Subcutaneous abdominal adipose tissue (tissue), 5 donors: ENCODE measurements at regions not wholly inside any gene's neighbourhood (a gene's known extent, or its start where the extent isn't known, plus 50 kb on each side); places are given as distances from the start of the nearest gene placed in this dataset.

Experiments
- H3K27ac ChIP-seq: one replicate; pipeline ENCODE4 v1.7.0; 2013; ENCODE audit warnings: low read depth, mild to moderate bottlenecking, inconsistent platforms, low read length, moderate library complexity
- H3K27me3 ChIP-seq, 5 donors: one replicate each; pipeline ENCODE4 v1.7.0; 2013; ENCODE audit warnings: low read length in 5 of 5, inconsistent platforms in 1 of 5; ENCODE audit not compliant: control insufficient read depth in 5 of 5, insufficient read depth in 4 of 5
- H3K36me3 ChIP-seq, 5 donors: one replicate each; pipeline ENCODE4 v1.7.0; 2013; ENCODE audit warnings: low read length in 5 of 5; ENCODE audit not compliant: control insufficient read depth in 5 of 5, insufficient read depth in 5 of 5
- H3K4me1 ChIP-seq, 5 donors: one replicate each; pipeline ENCODE4 v1.7.0; 2013; ENCODE audit warnings: low read length in 5 of 5, mild to moderate bottlenecking in 3 of 5, moderate library complexity in 1 of 5; ENCODE audit not compliant: control insufficient read depth in 5 of 5, insufficient read depth in 5 of 5
- H3K4me3 ChIP-seq, 5 donors: one replicate each; pipeline ENCODE4 v1.7.0; 2013; ENCODE audit warnings: low read length in 5 of 5, low read depth in 1 of 5
- H3K9ac ChIP-seq, 5 donors: one replicate each; pipeline ENCODE4 v1.7.0; 2013; ENCODE audit warnings: low read length in 5 of 5, mild to moderate bottlenecking in 4 of 5, moderate library complexity in 3 of 5
- H3K9me3 ChIP-seq, 5 donors: one replicate each; pipeline ENCODE4 v1.7.0; 2013; ENCODE audit warnings: low read length in 5 of 5; ENCODE audit not compliant: control insufficient read depth in 5 of 5
- donor health status: healthy.
- donor health status: healthy.
- donor health status: healthy.
- donor health status: healthy.
- donor health status: healthy.

- H3K4me3 ChIP-seq: no peak overlapping the region
These were observed 282.4 kb downstream of the MEIS1 start for GRCh38 chr2:66717218-66717905.

GRCh38 chr2:66717973-66718372, 283.0 kb downstream of the MEIS1 start:
- no peaks in the 10 kb centered on the region for H3K36me3 ChIP-seq
- no peaks in the 10 kb centered on the region for H3K9me3 ChIP-seq
- no peak overlapping the region for H3K27ac ChIP-seq

More at GRCh38 chr2:66717218-66717905, 282.4 kb downstream of the MEIS1 start:
- Histone ChIP-seq H3K9me3 (no peaks in the 10 kb centered on the region), H3K27ac (no peak overlapping the region), H3K27me3 (no peaks in the 10 kb centered on the region), H3K9ac (no peak overlapping the region), H3K4me1 (no peaks in the 10 kb centered on the region), H3K36me3 (no peaks in the 10 kb centered on the region)

GRCh38 chr2:66721776-66722175, 286.9 kb downstream of the MEIS1 start:
- no peak overlapping the region for H3K4me3 ChIP-seq
- H3K36me3 ChIP-seq: no peaks in the 10 kb centered on the region
- H3K27me3 ChIP-seq: peaks cover 0 to 2% (median 0%) of the 10 kb centered on the region in 5 donors
- no peaks in the 10 kb centered on the region for H3K4me1 ChIP-seq
- no peak overlapping the region for H3K9ac ChIP-seq
- H3K9me3 ChIP-seq: no peaks in the 10 kb centered on the region
- no peak overlapping the region for H3K27ac ChIP-seq

More at GRCh38 chr2:66717973-66718372, 283.0 kb downstream of the MEIS1 start:
- Histone ChIP-seq H3K9ac (no peak overlapping the region), H3K27me3 (no peaks in the 10 kb centered on the region), H3K4me1 (no peaks in the 10 kb centered on the region), H3K4me3 (no peak overlapping the region)

GRCh38 chr2:66724241-66724640, 289.3 kb downstream of the MEIS1 start:
- Histone ChIP-seq H3K27me3 (peaks cover 0 to 2% (median 0%) of the 10 kb centered on the region in 5 donors), H3K9me3 (no peaks in the 10 kb centered on the region), H3K4me3 (no peak overlapping the region), H3K9ac (no peak overlapping the region), H3K27ac (no peak overlapping the region), H3K4me1 (no peaks in the 10 kb centered on the region), H3K36me3 (no peaks in the 10 kb centered on the region)

GRCh38 chr2:66729416-66730330, 294.7 kb downstream of the MEIS1 start:
- H3K4me1 ChIP-seq: no peaks in the 10 kb centered on the region
- H3K9me3 ChIP-seq: no peaks in the 10 kb centered on the region
- peaks cover 0 to 2% (median 0%) of the 10 kb centered on the region in 5 donors for H3K27me3 ChIP-seq
- H3K4me3 ChIP-seq: no peak overlapping the region
- no peaks in the 10 kb centered on the region for H3K36me3 ChIP-seq
- H3K9ac ChIP-seq: no peak overlapping the region
- no peak overlapping the region for H3K27ac ChIP-seq

- Histone ChIP-seq H3K36me3 (no peaks in the 10 kb centered on the region), H3K27me3 (peaks cover 0 to 2% (median 0%) of the 10 kb centered on the region in 5 donors), H3K4me3 (no peak overlapping the region), H3K9me3 (no peaks in the 10 kb centered on the region), H3K4me1 (no peaks in the 10 kb centered on the region), H3K9ac (no peak overlapping the region), H3K27ac (no peak overlapping the region)
These were observed 295.5 kb downstream of the MEIS1 start for GRCh38 chr2:66730441-66730840.

GRCh38 chr2:66733364-66733999, 298.6 kb downstream of the MEIS1 start:
- no peak overlapping the region for H3K27ac ChIP-seq
- H3K4me3 ChIP-seq: no peak overlapping the region
- peaks cover 0 to 4% (median 0%) of the 10 kb centered on the region in 5 donors for H3K9me3 ChIP-seq
- peaks cover 0 to 2% (median 0%) of the 10 kb centered on the region in 5 donors for H3K27me3 ChIP-seq
- H3K36me3 ChIP-seq: no peaks in the 10 kb centered on the region
- no peaks in the 10 kb centered on the region for H3K4me1 ChIP-seq
- no peak overlapping the region for H3K9ac ChIP-seq

GRCh38 chr2:66748939-66749338, 314.0 kb downstream of the MEIS1 start:
- Histone ChIP-seq H3K27me3 (no peaks in the 10 kb centered on the region), H3K36me3 (no peaks in the 10 kb centered on the region), H3K27ac (no peak overlapping the region), H3K4me1 (no peaks in the 10 kb centered on the region), H3K9ac (no peak overlapping the region), H3K9me3 (no peaks in the 10 kb centered on the region), H3K4me3 (no peak overlapping the region)

GRCh38 chr2:66749566-66749965, 314.6 kb downstream of the MEIS1 start:
- Histone ChIP-seq H3K4me1 (no peaks in the 10 kb centered on the region), H3K9ac (no peak overlapping the region), H3K9me3 (no peaks in the 10 kb centered on the region), H3K4me3 (no peak overlapping the region), H3K36me3 (no peaks in the 10 kb centered on the region), H3K27ac (no peak overlapping the region), H3K27me3 (no peaks in the 10 kb centered on the region)

- Histone ChIP-seq H3K9ac (no peak overlapping the region), H3K27ac (no peak overlapping the region), H3K36me3 (no peaks in the 10 kb centered on the region), H3K9me3 (peaks cover 0 to 3% (median 0%) of the 10 kb centered on the region in 5 donors), H3K27me3 (no peaks in the 10 kb centered on the region), H3K4me3 (no peak overlapping the region), H3K4me1 (no peaks in the 10 kb centered on the region)
These were observed 318.3 kb downstream of the MEIS1 start for GRCh38 chr2:66753257-66753656.
